ENCODE measurements at regions not wholly inside any gene's neighbourhood (a gene's known extent, or its start where the extent isn't known, plus 50 kb on each side); places are given as distances from the start of the nearest gene placed in this dataset.
"Not testable (repeated sequence)": the region's sequence is repeated elsewhere in the genome, so short reads cannot be mapped to it uniquely, and the experiment has no call there.

DNA sequence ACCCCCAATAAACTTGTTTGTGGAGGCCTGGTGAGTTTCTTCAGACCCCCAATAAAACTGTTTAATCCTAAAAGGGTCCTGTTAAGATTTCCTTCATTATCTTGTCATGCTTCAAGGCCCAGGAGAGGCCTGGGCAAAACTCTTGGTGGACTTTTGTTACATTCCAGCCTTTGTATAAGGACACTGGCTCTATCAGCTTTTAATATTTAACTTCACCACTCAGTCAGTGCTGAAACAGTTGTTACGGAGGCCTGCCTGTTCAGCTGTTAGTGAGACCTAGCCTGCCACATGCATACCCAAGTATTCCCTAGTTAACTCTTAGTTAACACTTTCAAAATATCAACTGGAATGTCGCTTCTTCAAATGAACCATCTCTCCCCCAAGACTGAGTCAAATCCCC is 158.8 kb upstream of the STS start:
- TF ChIP-seq EZH2 (IDR thresholded peaks at IDR 0.05; ENCODE audit: insufficient read depth, poor library complexity, severe bottlenecking); EZH2phosphoT487 (IDR thresholded peaks at IDR 0.05; ENCODE audit: insufficient read depth, low read depth): not testable (repeated sequence)
